ENCODE measurements at regions not wholly inside any gene's neighbourhood (a gene's known extent, or its start where the extent isn't known, plus 50 kb on each side); places are given as distances from the start of the nearest gene placed in this dataset.
"Not testable (repeated sequence)": the region's sequence is repeated elsewhere in the genome, so short reads cannot be mapped to it uniquely, and the experiment has no call there.

DNA sequence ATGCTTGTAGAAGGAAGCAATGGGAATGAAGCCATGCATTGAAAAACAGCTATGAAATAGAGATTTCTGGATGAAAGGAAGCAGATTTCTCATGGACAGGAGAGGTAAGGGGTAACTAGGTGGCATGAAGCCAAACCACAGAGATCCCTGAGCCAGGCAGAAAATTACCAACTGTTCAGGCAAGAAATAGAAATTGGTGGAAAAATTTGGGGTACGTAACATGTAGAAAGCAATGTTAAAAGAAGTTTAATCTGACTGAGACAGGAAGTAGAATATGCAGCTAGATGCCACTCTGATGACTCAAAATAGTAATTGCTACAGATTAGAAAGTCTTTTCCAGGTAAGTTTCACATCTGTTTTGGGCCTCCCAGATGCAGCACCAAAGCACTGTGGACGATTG lies 928.5 kb upstream of the CELF4 start:
- no peaks in the 10 kb centered on the region for H3K36me3 ChIP-seq
- no peaks in the 10 kb centered on the region for H3K27me3 ChIP-seq
- H3K9me3 ChIP-seq (ENCODE audit: low read depth) = no peaks in the 10 kb centered on the region
- DNase-seq (ENCODE audit: low read depth in 1 of 2, low spot score in 1 of 2) = no peak
- H3K27ac ChIP-seq = no peak overlapping the region
- no peaks in the 10 kb centered on the region for H3K4me1 ChIP-seq (ENCODE audit: low read depth)
- TF ChIP-seq CTCF (IDR thresholded peaks at IDR 0.05; ENCODE audit: low read depth, low read length) = no peak
- no peak overlapping the region for H3K4me3 ChIP-seq

GRCh38 chr18:38491195-38491594 lies 925.6 kb upstream of the CELF4 start:
- H3K4me3 ChIP-seq = no peak overlapping the region
- no peak for TF ChIP-seq CTCF (IDR thresholded peaks at IDR 0.05; ENCODE audit: low read depth, low read length)
- H3K4me1 ChIP-seq (ENCODE audit: low read depth) = no peaks in the 10 kb centered on the region
- no peak for DNase-seq (ENCODE audit: low read depth in 1 of 2, low spot score in 1 of 2)
- no peak overlapping the region for H3K27ac ChIP-seq
- no peaks in the 10 kb centered on the region for H3K9me3 ChIP-seq (ENCODE audit: low read depth)
- no peaks in the 10 kb centered on the region for H3K27me3 ChIP-seq
- H3K36me3 ChIP-seq = no peaks in the 10 kb centered on the region

DNA sequence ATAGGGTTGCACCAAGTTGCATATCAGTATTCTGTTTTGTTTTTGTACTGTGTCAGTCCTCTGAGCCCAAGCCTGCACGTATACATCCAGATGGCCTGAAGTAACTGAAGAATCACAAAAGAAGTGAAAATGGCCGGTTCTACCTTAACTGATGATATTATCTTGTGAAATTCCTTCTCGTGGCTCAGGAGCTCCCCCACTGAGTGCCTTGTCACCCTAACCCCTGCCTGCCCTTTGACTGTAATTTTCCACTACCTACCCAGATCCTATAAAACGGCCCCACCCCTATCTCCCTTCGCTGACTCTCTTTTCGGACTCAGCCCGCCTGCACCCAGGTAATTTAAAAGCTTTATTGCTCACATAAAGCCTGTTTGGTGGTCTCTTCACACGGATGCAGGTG lies 924.1 kb upstream of the CELF4 start:
- not testable (repeated sequence) for DNase-seq (ENCODE audit: low read depth in 1 of 2, low spot score in 1 of 2); H3K36me3 ChIP-seq; H3K4me3 ChIP-seq; H3K9me3 ChIP-seq (ENCODE audit: low read depth); H3K27ac ChIP-seq; H3K27me3 ChIP-seq; H3K4me1 ChIP-seq (ENCODE audit: low read depth)

- H3K4me1 ChIP-seq (ENCODE audit: low read depth) = no peaks in the 10 kb centered on the region
- no peak overlapping the region for H3K4me3 ChIP-seq
- no peak overlapping the region for H3K27ac ChIP-seq
- no peaks in the 10 kb centered on the region for H3K27me3 ChIP-seq
- no peak for TF ChIP-seq CTCF (IDR thresholded peaks at IDR 0.05; ENCODE audit: low read depth, low read length)
- no peaks in the 10 kb centered on the region for H3K9me3 ChIP-seq (ENCODE audit: low read depth)
- H3K36me3 ChIP-seq = no peaks in the 10 kb centered on the region
- DNase-seq (ENCODE audit: low read depth in 1 of 2, low spot score in 1 of 2) = no peak
Measured at GRCh38 chr18:38487521-38487920, 921.9 kb upstream of the CELF4 start.

GRCh38 chr18:38483326-38483725 lies 917.7 kb upstream of the CELF4 start:
- Histone ChIP-seq H3K27me3 (no peaks in the 10 kb centered on the region), H3K27ac (no peak overlapping the region), H3K4me3 (no peak overlapping the region), H3K4me1 (ENCODE audit: low read depth) (no peaks in the 10 kb centered on the region), H3K9me3 (ENCODE audit: low read depth) (no peaks in the 10 kb centered on the region), H3K36me3 (no peaks in the 10 kb centered on the region)
- no peak for TF ChIP-seq CTCF (IDR thresholded peaks at IDR 0.05; ENCODE audit: low read depth, low read length)
- no peak for DNase-seq (ENCODE audit: low read depth in 1 of 2, low spot score in 1 of 2)

DNA sequence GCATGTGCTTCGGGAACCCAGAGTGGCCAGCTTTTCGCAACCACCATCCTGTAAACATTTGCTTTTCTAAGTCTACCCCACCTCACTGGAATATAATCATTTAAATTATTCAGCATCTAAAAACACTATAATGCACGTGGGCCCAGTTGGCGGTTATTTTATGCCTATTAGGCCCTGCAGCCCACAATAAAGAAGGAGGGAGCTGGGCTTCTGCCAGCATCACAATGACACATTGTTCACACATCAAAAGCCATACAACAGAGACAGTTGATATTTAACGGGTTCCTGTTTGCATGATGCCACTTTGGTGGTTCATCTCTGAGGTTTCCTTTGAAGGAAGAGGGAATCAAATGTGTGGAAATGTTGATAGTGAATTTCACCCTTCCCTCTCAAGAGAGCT lies 916.0 kb upstream of the CELF4 start:
- DNase-seq (ENCODE audit: low read depth in 1 of 2, low spot score in 1 of 2) = no peak
- H3K9me3 ChIP-seq (ENCODE audit: low read depth) = no peaks in the 10 kb centered on the region
- no peak for TF ChIP-seq CTCF (IDR thresholded peaks at IDR 0.05; ENCODE audit: low read depth, low read length)
- no peak overlapping the region for H3K27ac ChIP-seq
- H3K4me3 ChIP-seq = no peak overlapping the region
- no peaks in the 10 kb centered on the region for H3K27me3 ChIP-seq
- H3K36me3 ChIP-seq = no peaks in the 10 kb centered on the region
- no peaks in the 10 kb centered on the region for H3K4me1 ChIP-seq (ENCODE audit: low read depth)

Measured in cardiac muscle cell (in vitro differentiated cells and primary cell).